Brain microvascular endothelial cell (primary cell): ENCODE measurements at regions not wholly inside any gene's neighbourhood (a gene's known extent, or its start where the extent isn't known, plus 50 kb on each side); places are given as distances from the start of the nearest gene placed in this dataset.

Source experiments
- DNase-seq: peaks from one replicate; pipeline ENCODE4 v3.0.0-alpha.2; 2020
- H3K27ac ChIP-seq: fragments of 250-450 bp; sonication (Bioruptor Pico); 2 replicates; pipeline ENCODE4 v1.5.1; 2020; ENCODE audit warnings: mild to moderate bottlenecking, moderate library complexity
- H3K27me3 ChIP-seq: fragments of 250-450 bp; sonication (Bioruptor Pico); replicated peaks from 2 replicates; pipeline ENCODE4 v1.5.1; 2020; ENCODE audit warnings: mild to moderate bottlenecking
- H3K36me3 ChIP-seq: fragments of 250-450 bp; sonication (Bioruptor Pico); replicated peaks from 2 replicates; pipeline ENCODE4 v1.5.1; 2020; ENCODE audit warnings: mild to moderate bottlenecking
- H3K4me3 ChIP-seq: 2 replicates; pipeline ENCODE4 v1.5.1; 2011; ENCODE audit warnings: low read depth, mild to moderate bottlenecking, control low read depth, low read length, moderate library complexity
- CTCF ChIP-seq: IDR thresholded peaks from 2 replicates; pipeline ENCODE4 v1.5.1; 2011; ENCODE audit warnings: low read depth, mild to moderate bottlenecking, moderate library complexity, low read length, control low read depth, inconsistent platforms; ENCODE audit errors: missing control alignments
- in situ Hi-C: cut with HindIII; loops from 2 replicates; pipeline ENCODE4 v1.10.0; 2017; ENCODE audit warnings: low sequenced_read_pairs, low pct_ligation_motif_present

- Histone ChIP-seq H3K27ac (no peak overlapping the region), H3K36me3 (no peaks in the 10 kb centered on the region), H3K27me3 (no peaks in the 10 kb centered on the region), H3K4me3 (no peak overlapping the region)
- no peak for TF ChIP-seq CTCF
- in situ Hi-C loops = no loop called here
- no peak for DNase-seq
These were observed 52.9 kb upstream of the GLS start for GRCh38 chr2:190827720-190828119.

GRCh38 chr2:190829642-190830041 lies 51.0 kb upstream of the GLS start:
- no peaks in the 10 kb centered on the region for H3K36me3 ChIP-seq
- DNase-seq = no peak
- no peak overlapping the region for H3K4me3 ChIP-seq
- no peaks in the 10 kb centered on the region for H3K27me3 ChIP-seq
- H3K27ac ChIP-seq = no peak overlapping the region
- in situ Hi-C loops = no loop called here
- TF ChIP-seq CTCF = no peak
